Umbilical cord (tissue), 1 donor: ENCODE measurements at regions not wholly inside any gene's neighbourhood (a gene's known extent, or its start where the extent isn't known, plus 50 kb on each side); places are given as distances from the start of the nearest gene placed in this dataset.
A peak's percentile ranks its signal among the peaks of the same experiment; 100 is the strongest.

Experiments
- DNase-seq: peaks from one replicate; pipeline ENCODE4 v3.0.0-alpha.2; 2015; ENCODE audit warnings: low spot score

- no peak for DNase-seq
Observed at GRCh38 chr5:145509336-145510136, 325.6 kb downstream of the PRELID2 start.

DNA sequence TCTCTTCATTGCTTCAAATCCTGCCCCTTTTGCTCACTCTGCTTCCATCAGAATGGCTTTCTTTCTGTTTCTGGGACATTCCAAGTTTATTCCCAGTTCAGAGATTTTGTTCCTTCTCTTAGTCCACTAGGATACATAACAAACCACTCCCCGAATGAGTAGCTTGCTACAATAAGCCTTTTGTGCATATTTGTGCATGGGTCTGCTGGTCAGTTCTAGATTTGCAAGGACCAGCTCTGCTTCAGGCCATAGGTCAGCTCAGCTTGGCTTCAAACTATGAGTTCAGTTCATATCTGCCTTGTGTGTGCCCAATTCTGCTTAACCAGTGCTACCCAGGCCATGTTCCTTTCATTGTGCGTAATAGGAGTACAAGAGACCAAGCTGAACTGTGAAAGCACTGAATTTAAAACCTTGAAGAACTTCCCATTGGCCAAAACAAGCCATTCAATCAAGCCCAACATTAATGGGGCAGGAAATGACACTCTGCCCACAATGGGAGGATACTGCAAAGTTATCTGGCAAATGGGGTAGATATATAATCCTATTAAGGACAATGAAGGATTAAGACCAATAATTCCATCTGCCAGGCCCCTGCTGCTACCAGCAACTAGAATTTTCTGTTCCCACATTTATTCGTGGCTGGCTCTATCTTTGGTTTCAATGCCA, 328.8 kb downstream of the PRELID2 start:
- no peak for DNase-seq

- peak; percentile 13 for DNase-seq
Observed at GRCh38 chr5:145502906-145503305, 332.2 kb downstream of the PRELID2 start.

GRCh38 chr5:145500710-145501109, 334.4 kb downstream of the PRELID2 start:
- no peak for DNase-seq

GRCh38 chr5:145499483-145499882, 335.7 kb downstream of the PRELID2 start:
- peak; percentile 33 for DNase-seq

- no peak for DNase-seq
Observed at GRCh38 chr5:145497052-145497451, 338.1 kb downstream of the PRELID2 start.

GRCh38 chr5:145495741-145496140, 339.4 kb downstream of the PRELID2 start:
- DNase-seq, result peak; percentile 44

DNA sequence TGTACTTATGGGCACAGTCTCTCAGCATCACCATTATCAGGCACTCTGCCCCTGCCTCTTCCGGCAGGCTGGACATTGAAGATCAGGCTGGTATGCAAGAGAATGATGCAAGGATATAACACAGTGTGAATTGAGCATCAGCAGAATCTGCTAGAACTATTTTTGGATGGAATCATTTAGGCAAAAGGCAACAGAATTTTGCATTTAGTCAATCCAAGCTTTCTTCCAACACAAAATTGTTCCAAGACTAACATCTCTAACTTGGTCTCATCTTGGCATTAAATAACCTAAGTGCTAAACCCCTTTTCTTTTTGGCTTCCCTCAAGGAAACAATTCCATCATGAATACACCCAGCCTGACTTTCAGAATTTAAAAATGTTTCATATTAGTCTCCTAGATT, 339.9 kb downstream of the PRELID2 start:
- DNase-seq, result no peak

- no peak for DNase-seq
Observed at GRCh38 chr5:145493435-145493834, 341.7 kb downstream of the PRELID2 start.

- DNase-seq, result no peak
Observed at GRCh38 chr5:145489516-145489915, 345.6 kb downstream of the PRELID2 start.

DNA sequence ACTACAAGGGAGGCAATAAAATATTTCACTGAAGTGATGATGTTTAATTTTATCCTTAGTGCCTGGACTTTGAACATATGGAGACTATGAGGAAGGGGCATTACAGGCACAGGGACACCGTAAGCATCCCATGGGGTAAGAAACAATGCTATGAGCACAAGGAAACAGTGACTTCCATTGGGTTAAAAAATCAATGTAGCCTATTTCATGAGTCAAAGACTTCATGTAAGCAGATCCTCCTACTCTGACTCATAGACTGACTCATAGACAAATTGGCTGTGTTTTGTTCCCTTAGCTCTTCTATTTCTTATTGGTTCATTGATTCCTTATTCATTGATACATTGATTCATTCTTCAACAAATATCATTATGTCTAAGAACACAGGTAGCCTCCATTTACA, 351.0 kb downstream of the PRELID2 start:
- DNase-seq, result no peak

DNA sequence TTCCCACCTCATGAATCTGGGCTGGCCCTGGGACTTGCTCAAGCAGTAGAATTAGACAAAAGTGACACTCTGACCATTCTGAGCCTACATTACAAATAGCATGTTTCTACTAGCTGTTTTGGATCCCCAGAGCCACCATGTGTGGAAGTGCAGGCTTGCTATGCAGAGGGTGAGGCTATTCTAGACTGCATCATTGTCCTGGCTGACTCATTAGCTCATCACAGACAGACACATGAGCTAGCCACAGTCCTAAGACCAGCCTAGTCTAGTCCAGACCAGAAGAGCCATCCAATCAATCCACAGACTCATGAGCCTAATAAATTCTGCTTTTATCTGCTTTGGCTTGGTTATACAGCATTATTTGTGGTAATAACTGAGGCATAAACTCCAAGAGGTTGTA, 351.9 kb downstream of the PRELID2 start:
- DNase-seq, result no peak

DNA sequence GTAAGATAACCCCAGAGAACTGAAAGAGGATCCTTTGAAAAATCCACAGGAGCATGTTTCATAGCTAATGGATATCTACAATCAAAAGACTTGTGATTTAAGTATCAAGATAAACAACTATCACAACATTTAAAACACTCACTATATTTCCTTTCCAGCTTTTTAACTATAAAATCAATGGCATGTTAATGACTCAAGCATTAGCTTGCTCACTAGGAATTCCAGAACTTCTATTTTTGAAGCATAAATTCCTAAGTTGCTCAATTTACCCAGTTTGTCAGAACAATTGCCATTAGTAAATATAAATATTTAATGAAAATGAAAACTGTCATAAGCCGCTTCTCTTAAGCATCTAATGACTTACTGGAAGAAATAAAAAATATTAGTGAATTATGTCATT, 355.3 kb downstream of the PRELID2 start:
- no peak for DNase-seq

GRCh38 chr5:145479271-145479670, 355.9 kb downstream of the PRELID2 start:
- no peak for DNase-seq

- no peak for DNase-seq
Observed at GRCh38 chr5:145478651-145479050, 356.5 kb downstream of the PRELID2 start.

DNA sequence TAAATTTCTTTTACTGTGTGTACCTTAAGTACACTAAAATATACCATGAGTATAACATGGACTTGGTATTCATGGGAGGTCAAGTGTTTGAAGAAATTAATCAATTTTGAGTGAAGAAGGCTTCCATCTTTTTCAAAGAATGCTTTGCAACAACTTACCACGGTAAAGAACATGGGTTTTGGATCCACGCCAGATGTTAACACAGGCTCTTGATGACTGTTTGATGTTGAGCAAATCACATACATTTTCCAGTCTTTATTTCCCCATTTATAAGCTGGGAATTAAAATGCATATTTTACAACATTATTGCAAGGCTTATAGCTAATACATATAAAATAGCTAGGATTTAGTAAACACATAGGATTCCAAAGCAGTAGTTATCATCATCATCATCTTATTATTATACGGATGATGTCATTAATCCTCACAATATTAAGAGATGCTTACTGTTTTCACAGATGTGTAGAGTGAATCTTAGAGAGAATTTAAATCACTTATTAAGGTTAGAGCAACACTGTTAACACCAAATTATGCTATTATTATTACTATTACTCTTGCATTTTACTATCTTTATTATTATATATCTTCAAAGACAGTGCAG, 362.0 kb downstream of the PRELID2 start:
- no peak for DNase-seq

DNA sequence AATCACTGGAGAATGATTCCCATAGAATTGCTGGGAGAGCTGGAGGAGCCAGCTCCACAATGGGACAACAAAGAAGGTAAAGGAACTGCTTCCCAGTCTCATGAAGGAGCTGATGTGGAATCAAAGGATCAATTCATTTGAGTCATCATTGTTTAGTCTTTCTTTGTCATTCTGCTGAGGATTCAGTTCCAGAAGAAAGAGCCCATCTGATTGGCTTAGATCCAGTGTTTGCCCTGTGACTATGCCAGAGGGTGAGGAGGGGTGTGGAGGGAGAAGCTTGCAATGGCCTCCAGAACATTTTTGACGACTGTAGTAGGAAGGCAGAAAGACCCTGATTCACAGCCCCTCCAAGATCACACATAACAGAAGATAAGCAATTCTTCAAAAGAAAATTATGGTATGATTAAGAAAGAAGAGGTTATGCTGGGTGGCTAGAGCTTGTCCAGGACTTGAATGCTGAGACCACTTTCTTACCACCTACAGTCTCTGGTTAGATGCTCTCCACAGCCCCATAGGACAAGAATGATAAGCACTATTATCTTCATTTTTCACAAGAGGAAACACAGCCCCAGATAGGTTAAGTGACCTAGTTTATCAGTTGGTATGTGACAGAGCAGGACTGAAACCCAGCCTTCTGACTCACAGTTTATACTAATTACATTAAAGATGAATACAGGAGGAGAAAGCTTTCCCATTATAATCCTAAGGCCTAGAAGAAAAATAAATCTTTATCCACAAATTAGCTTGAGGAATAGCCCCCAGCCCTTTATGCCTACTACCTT, 363.1 kb downstream of the PRELID2 start:
- DNase-seq, result no peak

- DNase-seq, result no peak
Observed at GRCh38 chr5:145471026-145471425, 364.1 kb downstream of the PRELID2 start.

DNA sequence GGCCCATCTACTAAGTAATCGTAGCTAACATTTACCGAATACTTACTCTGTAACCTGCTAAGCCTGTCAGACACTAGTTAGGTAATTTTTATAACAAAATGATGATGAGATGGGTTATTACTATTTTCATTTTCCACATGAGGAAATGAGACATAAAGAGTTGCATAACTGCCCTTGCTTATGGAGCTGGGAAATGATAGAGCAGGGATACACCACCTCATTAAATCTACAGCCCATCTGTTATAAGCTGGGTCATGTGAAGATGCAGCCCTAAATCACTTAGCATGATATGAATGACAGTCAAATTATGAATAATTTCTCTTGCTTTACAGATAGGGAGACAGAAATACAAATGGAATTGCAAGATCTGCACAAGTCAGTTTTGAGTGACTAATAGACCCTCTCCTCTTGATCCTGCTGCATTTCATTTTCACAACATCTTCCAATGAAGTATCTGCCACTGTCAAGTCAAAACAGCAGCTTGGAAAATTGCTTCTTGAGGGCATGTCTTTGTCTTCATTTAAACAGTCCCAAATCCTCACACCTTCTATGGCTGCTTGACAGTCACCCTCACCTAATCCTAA, 364.7 kb downstream of the PRELID2 start:
- no peak for DNase-seq

DNA sequence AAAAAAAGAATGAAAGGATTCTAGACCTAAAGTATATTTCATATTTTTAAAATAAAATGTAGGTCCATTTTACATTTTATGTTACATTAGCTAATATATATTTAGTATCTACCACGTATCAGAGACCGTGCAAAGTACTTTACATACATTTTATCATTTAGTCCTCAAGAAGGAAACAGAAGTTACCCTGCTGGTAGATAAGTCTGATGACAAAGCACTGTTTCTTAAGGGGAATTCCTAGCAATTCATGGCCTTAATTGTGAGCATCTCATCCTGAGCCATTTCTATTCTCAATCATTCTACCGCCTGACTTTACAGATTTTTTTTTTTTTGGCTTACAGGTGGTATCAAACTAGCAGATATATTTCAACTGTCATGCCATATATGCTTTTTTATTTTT, 367.7 kb downstream of the PRELID2 start:
- DNase-seq, result no peak

DNA sequence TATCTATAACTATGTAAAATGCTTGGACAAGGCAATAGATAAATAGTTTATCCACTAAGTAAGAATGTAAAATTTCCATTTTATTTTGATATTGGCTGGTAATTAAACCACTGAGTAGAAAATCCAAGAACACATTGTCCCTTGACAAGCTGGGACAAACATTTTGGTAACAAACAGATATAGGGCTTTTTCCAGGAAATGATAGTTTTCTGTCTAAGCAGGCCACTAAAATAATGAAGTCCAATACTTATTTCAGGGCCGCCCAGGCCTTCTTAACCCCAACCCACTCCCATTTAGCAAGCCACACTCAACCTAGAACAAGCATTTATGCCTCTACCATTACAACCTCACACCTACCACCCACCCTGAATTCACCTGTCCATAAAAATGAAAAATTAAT, 368.6 kb downstream of the PRELID2 start:
- DNase-seq, result no peak
